HG03175 (cell line): ENCODE measurements at regions not wholly inside any gene's neighbourhood (a gene's known extent, or its start where the extent isn't known, plus 50 kb on each side); places are given as distances from the start of the nearest gene placed in this dataset.
"Not testable (repeated sequence)": the region's sequence is repeated elsewhere in the genome, so short reads cannot be mapped to it uniquely, and the experiment has no call there.

Source experiments
- ATAC-seq: cut with Tn5 transposase; IDR thresholded peaks from one replicate; pipeline ENCODE4 v1.9.1; 2021; ENCODE audit warnings: mild to moderate bottlenecking, moderate library complexity; ENCODE audit not compliant: unreplicated experiment

DNA sequence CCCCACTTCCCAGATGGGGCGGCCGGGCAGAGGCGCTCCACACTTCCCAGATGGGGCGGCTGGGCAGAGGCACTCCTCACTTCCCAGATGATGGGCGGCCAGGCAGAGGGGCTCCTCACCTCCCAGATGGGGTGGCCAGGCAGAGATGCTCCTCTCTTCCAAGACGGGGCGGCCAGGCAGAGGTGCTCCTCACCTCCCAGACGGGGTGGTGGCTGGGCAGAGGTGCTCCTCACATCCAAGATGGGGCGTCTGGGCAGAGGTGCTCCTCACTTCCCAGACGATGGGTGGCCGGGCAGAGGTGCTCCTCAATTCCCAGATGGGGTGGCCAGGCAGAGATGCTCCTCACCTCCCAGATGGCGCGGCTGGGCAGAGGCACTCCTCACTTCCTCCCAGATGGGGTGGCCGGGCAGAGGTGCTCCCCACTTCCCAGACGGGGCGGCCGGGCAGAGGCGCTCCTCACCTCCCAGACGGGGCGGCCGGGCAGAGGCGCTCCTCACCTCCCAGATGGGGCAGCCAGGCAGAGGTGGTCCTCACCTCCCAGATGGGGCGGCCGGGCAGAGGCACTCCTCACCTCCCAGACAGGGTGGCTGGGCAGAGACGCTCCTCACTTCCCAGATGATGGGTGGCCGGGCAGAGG lies 275.2 kb downstream of the LIPI start:
- not testable (repeated sequence) for ATAC-seq

DNA sequence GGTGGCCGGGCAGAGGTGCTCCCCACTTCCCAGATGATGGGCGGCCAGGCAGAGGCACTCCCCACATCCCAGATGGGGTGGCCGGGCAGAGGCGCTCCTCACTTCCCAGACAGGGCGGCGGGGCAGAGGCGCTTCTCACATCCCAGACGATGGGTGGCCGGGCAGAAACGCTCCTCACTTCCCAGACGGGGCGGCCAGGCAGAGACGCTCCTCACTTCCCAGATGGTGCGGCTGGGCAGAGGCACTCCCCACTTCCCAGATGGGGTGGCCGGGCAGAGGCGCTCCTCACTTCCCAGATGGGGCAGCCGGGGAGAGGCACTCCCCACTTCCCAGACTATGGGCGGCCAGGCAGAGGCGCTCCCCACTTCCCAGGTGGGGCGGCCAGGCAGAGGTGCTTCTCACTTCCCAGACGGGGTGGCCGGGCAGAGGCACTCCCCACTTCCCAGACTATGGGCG lies 275.8 kb downstream of the LIPI start:
- not testable (repeated sequence) for ATAC-seq

DNA sequence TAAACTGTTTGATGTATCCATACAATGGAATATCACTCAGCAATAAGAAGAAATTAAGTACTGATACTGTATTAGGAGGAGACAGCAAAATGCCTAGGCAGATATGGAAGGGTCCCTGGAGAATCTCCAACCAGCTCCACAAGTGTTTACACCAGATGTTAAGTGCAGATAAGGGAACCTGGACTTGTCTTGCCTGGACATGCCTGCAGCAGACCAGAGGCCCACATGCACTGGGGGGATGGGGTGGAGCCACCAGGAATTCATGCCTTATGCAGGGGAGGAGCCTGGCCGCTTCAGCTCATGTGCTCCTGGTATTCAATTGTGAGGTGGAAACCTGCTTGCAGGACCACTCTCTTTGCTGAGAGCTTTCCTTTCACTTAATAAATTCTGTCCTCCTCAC lies 287.6 kb downstream of the LIPI start:
- ATAC-seq: not testable (repeated sequence)

DNA sequence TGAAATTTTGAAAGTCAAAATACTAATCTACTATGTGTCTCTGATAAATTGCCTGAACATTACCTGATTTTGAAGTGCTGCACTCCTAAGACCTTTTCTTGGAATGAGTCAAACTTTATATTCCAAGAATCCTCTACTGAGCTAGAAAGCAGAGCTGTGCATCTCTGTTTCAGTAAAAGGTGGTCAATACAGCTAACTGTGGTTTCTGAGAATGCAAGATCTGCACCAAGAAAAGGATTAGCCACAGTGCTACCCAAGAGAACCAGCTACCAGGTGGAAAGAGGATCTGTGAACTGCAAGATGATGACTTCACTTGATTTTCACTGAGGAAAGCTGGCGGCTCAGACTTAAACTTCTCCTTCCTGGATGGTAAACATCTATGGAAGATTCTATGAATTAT lies 289.3 kb downstream of the LIPI start:
- ATAC-seq: not testable (repeated sequence)

DNA sequence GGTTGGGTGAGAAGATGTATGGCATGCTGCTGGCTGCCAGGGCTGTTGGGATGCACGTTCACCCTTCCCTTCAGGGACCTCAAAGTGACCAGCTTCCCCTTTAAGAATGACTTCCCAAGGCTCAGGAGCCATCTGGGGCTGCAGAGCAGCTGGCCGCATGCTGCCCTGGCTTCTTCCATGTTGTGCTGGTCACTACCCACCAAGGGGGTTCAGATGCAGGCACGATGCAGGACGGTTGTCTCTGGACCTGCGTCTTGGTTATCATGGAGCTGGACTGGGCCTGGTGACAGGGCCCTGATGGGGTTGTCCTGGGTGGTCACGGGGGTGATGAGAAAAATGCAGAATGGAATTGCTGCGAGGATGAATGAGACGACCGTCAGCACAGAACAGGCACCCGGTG lies 297.8 kb downstream of the POTED start:
- not testable (repeated sequence) for ATAC-seq

DNA sequence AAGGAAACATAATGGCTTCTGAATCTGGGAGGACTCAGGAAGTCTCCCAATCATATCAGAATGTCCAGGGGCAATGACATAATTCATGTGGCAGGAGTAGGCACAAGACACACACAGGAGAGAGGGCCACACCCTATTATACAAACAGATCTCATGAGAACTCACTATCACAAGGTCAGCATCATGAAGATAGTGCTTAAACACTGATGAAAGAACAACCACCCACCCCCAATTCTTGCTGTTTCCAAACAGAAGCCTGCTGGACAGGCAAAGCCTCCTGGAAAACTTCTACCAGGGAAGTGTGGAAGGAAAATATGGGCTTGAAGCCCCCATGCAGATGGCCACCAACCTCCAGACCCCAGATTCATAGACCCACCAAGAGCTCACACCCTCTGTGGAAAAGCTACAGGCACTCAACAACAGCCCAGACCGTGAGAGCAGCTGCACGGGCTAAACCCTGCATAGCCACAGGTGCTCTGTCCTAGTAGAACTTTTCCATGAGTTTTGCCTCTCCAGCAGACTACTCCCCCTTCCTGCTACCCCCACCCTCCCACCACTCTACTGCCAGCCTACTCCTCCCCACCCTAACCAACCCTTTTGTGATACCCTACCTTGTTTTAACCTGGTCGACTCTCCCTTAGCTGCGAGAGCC lies 287.1 kb downstream of the POTED start:
- not testable (repeated sequence) for ATAC-seq

DNA sequence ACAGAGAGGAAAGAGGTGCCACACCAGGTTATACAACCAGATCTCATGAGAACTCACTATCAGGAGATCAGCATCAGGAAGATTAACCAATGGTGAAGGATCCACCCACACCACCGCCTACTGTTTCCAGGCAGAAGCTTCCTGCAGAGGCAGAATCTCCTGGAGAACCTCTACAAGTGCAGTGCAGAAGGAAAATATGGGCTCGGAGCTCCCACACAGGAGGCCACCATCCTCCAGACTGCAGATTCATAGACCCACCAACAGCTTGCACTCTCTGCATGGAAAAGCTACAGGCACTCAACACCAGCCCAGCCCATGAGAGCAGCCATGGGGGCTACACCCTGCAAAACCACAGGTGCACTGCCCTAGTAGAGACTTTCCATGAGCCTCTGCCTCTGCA lies 284.0 kb downstream of the POTED start:
- not testable (repeated sequence) for ATAC-seq

DNA sequence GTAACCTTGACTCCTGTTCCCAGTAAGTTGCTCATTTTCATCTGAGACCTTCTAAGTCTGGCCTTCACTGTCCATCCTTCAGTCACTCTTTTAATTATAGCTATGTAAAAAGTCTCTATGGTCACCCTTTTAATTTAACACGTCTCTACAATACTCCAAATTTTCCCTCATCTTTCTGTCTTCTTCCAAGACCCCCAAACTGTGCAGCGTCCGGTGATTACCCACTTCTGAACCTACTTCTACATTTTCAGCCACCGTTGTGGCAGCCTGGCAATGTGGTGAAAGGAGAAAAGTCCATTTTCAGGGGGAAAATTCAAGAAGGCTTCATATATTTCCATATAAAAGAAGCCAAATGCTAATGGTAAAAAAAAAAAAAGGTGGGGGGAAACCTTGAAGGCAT lies 283.4 kb downstream of the POTED start:
- ATAC-seq: not testable (repeated sequence)

DNA sequence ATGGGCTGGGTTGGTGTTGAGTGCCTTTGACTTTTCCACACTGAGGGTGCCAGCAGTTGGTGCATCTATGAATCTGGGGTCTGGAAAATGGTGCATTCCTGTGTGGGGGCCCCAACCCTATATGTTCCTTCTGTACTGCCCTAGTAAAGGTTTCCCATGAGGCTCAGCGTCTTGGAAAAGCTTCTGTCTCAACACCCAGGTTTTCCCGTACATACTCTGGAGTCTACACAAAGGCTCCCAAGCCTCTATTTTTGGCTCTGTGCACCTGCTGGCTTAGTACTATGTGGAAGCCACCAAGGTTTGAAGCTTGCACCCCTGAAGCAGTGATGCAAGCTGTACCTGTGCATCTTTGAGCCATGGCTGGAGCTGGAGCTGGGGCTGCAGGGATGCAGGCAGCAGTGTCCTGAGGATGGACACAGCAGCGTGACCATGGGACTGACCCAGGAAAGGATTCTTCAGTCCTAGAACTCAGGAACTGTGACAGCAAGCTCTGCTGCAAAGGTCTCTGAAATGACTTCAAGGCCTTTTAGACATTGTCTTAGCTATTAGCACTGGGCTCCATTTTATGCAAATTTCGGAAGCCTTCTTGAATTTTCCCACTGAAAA lies 282.7 kb downstream of the POTED start:
- not testable (repeated sequence) for ATAC-seq

DNA sequence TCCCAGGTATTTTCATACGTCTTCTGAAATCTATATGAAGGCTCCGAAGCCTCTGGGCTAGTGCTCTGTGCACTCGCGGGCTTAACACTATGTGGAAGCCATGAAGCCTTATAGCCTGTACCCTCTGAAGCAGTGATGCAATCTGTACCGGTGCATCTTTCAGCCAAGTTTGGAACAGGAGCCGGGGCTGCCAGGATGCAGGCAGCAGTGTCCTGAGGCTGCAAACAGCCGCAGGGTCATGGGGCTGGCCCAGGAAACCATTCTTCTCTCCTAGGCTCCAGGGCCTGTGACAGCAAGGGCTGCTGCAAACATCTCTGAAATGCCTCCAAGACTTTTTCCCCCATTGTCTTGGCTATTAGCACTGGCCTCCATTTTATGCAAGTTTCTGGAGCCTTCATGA lies 279.6 kb downstream of the POTED start:
- not testable (repeated sequence) for ATAC-seq

DNA sequence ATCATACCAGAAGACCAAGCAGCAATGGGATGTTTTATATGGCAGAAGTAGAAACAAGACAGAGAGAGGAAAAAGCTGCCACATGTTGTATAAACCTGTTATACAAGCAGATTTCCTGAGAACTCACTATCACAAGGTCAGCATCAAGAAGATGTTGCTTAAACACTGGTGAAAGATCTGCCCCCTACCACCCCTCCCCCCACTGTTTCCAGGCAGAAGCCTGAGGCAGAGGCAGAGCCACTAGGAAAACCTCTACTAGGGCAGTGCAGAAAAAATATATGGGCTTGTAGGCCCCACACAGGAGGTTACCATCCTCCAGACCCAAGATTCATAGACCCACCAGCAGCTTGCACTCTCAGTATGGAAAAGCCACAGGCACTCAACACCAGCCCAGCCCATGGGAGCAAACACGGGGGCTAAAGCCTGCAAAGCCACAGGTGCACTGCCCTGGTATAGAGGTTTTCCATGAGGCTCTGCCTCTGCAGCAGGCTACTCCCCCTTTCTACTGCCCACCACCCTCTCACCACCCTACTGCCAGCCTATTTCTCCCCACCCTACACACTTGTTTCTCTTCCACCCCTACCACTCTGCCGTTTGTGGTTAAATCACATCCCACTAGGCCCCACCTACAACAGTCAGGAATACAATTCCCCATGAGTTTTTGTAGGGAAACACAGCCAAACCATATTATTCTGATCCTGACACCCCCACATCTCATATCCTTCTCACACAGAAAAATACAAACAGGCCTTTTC lies 274.2 kb downstream of the POTED start:
- not testable (repeated sequence) for ATAC-seq

DNA sequence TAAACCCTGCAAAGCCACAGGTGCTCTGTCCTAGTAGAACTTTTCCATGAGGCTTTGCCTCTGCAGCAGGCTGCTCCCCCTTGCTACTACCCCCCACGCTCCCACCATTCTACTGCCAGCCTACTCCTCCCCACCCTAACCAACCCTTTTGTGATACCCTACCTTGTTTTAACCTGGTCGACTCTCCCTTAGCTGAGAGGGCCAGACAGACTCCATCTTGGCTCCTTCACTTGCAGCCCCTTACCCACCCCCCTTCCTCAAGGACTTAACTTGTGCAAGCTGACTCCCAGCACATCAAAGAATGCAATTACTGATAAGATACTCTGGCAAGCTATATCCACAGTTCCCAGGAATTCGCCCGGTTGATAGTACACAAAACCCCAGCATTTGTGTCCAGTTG lies 267.9 kb downstream of the POTED start:
- not testable (repeated sequence) for ATAC-seq

DNA sequence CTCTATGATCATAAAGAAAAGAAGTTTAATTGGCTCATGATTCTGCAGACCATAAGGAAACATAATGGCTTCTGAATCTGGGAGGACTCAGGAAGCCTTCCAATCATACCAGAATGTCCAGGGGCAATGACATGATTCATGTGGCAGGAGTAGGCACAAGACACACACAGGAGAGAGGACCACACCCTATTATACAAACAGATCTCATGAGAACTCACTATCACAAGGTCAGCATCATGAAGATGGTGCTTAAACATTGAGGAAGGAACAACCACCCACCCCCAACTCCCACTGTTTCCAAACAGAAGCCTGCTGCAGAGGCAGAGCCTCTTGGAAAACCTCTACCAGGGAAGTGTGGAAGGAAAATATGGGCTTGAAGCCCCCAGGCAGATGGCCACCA lies 267.4 kb downstream of the POTED start:
- ATAC-seq: not testable (repeated sequence)

DNA sequence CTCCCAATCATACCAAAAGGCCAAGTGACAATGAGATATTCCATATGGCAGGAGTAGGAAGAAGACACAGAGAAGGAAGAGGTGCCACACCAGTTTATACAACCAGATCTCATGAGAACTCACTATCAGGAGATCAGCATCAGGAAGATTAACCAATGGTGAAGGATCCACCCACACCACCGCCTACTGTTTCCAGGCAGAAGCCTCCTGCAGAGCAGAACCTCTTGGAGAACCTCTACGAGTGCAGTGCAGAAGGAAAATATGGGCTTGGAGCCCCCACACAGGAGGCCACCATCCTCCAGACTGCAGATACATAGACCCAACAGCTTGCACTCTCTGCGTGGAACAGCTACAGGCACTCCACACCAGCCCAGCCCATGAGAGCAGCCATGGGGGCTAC lies 264.4 kb downstream of the POTED start:
- not testable (repeated sequence) for ATAC-seq

DNA sequence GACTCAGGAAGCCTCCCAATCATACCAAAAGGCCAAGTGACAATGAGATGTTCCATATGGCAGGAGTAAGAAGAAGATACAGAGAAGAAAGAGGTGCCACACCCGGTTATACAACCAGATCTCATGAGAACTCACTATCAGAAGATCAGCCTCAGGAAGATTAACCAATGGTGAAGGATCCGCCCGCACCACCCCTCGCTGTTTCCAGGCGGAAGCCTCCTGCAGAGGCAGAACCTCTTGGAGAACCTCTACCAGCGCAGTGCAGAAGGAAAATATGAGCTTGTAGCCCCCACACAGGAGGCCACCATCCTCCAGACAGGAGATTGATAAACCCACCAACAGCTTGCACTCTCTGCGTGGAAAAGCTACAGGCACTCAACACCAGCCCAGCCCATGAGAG lies 245.1 kb downstream of the POTED start:
- ATAC-seq: no peak

DNA sequence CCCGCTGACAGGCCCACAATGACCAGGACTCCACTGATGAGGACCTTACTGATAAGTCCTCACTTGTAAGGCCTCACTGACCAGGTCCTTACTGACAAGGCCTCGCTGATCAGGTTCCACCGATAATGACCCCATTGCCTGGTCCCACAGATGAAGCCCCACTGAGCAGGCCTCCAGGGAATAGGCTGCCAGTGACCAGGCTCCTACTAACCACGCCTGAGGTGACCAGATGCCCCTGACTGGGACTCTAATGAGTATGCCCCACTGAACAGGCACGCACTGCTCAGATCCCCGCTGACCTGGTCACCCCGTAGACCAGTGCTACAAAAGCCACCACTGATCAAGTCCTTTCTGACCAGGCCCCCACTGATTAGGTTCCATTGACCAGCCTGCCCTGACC lies 241.2 kb downstream of the POTED start:
- not testable (repeated sequence) for ATAC-seq

DNA sequence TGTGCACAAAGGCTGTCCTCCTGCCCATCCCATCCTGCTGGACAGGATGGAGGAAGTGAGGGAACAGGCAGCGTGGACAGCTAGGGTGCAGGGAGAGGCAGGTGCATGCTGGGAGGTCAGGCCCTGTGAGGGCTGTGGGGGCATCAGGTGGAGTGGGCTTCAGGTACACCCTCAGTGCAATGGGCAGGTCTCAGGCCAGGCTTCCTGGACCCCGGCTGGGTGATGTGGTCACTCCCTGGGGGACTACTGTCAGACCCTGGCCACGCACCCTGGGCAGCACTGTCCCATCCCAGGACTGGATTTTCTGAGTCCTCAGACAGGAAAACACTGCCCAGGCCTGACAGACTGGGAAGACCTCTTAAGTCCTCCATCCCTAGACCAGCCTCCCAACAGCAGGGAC lies 239.9 kb downstream of the POTED start:
- not testable (repeated sequence) for ATAC-seq

DNA sequence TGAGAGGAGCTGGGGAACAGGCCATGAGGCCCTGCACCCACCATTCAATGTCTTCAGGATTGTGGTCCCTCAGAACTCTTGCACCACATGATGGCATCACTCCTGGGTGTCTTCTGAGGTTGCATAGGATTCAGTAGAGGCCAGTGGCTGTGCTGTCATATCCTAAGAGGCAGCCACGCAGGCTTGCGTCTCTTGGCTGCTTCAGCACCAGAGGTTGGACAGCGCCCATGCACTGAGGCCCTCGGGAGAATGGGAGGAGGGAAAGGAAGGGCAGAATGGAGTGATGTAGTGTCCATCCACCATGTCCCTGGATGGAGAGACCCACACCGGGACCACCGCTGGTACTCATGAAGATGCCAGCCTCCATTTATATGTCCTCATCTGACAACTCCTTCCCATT lies 237.1 kb downstream of the POTED start:
- not testable (repeated sequence) for ATAC-seq

DNA sequence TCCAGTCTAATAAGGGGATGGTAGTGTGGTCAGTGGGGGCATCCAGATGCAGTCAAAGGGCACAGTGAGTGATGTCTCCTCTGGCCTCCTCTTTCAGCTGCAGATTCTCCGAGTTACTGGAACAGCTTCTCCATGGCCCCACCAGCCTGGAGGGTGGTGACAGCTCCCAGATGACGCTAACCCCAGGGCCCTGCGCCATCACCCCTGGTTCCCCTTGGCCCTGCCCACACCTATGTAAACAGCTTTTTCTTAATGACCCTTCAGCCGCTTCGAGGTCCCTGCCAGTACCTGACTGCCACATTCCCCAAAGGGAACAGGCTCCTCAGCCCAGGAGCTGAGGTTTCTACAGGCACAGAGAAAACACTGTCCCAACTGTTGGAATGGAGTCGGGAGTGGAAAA lies 235.0 kb downstream of the POTED start:
- not testable (repeated sequence) for ATAC-seq

DNA sequence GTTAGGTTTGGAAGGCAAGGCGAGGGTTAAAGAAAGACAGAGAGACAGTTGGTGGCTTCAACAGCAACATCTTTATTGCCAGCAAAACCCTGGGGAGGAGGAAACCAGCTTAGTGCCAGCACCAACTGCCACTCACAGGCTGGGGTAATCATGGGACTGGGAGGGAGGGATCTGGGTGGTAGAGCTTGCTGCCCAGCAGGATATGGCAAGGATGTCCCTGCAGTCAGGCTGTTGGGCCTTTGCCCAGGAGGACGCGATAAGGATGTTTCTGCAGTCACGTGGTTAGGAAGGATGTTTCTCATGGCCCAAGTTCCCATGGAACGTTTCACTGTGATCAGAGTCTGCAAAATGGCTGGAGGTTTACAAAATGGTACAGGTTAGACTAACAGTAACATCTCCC lies 233.5 kb downstream of the POTED start:
- ATAC-seq: not testable (repeated sequence)

DNA sequence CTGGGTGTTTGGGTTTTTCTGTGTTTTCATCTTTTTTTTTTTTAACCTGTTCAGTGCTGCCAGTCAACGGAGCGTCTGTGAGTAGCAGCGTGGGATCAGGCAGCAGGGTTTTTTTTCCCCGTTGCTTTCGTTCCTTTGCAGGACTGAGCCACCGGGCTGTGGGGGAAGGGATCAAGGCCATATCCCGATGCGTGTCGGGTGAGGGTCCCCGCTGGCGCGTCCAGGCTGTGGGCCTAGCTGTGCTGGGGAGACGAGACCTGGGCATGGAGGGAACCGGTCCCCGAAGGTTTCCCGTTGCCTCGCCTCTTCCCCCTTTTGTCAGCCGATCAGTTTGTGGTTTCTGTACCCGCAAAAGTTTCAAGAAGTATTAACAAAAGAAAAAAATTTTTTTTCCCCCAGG lies 218.1 kb downstream of the POTED start:
- not testable (repeated sequence) for ATAC-seq
